GM12878 (cell line): ENCODE measurements at regions not wholly inside any gene's neighbourhood (a gene's known extent, or its start where the extent isn't known, plus 50 kb on each side); places are given as distances from the start of the nearest gene placed in this dataset.

Experiments
- BMI1 ChIP-seq: fragments of 450-650 bp; IDR thresholded peaks from 2 replicates; pipeline ENCODE4 v1.6.1; 2016; ENCODE audit warnings: mild to moderate bottlenecking, moderate library complexity, borderline replicate concordance
- EP300 ChIP-seq, 2 experiments: fragments of 150-350 bp in 1 of 2; IDR thresholded peaks; 2 replicates each; pipeline ENCODE4 v1.6.1; 2011 to 2012; ENCODE audit warnings: low read depth in 2 of 2, low read length in 2 of 2, borderline replicate concordance in 1 of 2, improper control_type of control experiment in 1 of 2, inconsistent platforms in 1 of 2; ENCODE audit not compliant: control insufficient read depth in 1 of 2
- STAT1 ChIP-seq: fragments of 450-650 bp; conservative IDR thresholded peaks from 2 replicates; pipeline ENCODE4 v1.6.1; 2014; ENCODE audit warnings: antibody characterized with exemption, mild to moderate bottlenecking
- ZNF274 ChIP-seq: IDR thresholded peaks from one replicate; pipeline ENCODE4 v1.8.0; 2011; ENCODE audit not compliant: insufficient read length, insufficient read depth
- ZSCAN29 ChIP-seq: fragments of 450-650 bp; IDR thresholded peaks from 2 replicates; pipeline ENCODE4 v1.6.1; 2017; ENCODE audit warnings: mild to moderate bottlenecking, moderate library complexity
- TF ChIP-seq, protein P1 (sequence below), 3 experiments: IDR thresholded peaks in 2 of 3; conservative IDR thresholded peaks in 1 of 3; 2 replicates each; pipeline ENCODE4 v1.5.1; 2011; ENCODE audit warnings: low read depth in 3 of 3, low read length in 3 of 3, mild to moderate bottlenecking in 3 of 3, control low read depth in 2 of 3, moderate library complexity in 2 of 3, inconsistent platforms in 1 of 3, mixed read lengths in 1 of 3; ENCODE audit not compliant: control insufficient read depth in 2 of 3, insufficient read depth in 1 of 3; ENCODE audit errors: extremely low read depth in 1 of 3
- TF ChIP-seq, protein P2 (sequence below): IDR thresholded peaks from 2 replicates; pipeline ENCODE4 v1.6.1; 2012; ENCODE audit warnings: mild to moderate bottlenecking, low read depth, low read length
- TF ChIP-seq, protein P3 (sequence below): fragments of 150-350 bp; IDR thresholded peaks from 2 replicates; pipeline ENCODE4 v1.6.1; 2016; ENCODE audit warnings: low read depth, low read length
- TF ChIP-seq, protein P4 (sequence below): fragments of 450-650 bp; IDR thresholded peaks from 2 replicates; pipeline ENCODE4 v1.6.1; 2017; ENCODE audit warnings: antibody characterized with exemption, mild to moderate bottlenecking, moderate library complexity

DNA sequence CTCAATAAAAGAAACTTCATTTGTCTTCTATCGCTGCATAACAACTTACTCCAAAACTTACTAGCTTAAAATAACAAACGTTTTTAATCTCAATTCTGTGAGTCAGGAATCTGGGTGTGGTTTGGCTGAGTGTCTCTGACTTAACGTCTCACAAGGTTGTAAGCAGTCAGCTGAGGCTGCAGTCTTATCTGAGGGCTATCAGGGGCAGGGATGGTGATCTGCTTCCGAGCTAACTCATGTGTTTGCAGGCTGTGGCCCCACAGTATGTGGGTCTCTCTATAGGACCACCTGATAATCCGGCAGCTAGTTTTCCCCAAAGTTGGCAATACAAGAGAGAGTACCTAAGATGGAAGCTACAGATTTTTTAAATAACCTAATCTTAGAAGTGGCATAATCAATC is 234.2 kb upstream of the FGGY start:
- no peak for TF ChIP-seq STAT1
- TF ChIP-seq, protein P1, sequence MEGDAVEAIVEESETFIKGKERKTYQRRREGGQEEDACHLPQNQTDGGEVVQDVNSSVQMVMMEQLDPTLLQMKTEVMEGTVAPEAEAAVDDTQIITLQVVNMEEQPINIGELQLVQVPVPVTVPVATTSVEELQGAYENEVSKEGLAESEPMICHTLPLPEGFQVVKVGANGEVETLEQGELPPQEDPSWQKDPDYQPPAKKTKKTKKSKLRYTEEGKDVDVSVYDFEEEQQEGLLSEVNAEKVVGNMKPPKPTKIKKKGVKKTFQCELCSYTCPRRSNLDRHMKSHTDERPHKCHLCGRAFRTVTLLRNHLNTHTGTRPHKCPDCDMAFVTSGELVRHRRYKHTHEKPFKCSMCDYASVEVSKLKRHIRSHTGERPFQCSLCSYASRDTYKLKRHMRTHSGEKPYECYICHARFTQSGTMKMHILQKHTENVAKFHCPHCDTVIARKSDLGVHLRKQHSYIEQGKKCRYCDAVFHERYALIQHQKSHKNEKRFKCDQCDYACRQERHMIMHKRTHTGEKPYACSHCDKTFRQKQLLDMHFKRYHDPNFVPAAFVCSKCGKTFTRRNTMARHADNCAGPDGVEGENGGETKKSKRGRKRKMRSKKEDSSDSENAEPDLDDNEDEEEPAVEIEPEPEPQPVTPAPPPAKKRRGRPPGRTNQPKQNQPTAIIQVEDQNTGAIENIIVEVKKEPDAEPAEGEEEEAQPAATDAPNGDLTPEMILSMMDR (IDR thresholded peaks at IDR 0.05 in 2 of 3, conservative IDR thresholded peaks at IDR 0.05 in 1 of 3; ENCODE audit: control insufficient read depth in 2 of 3, extremely low read depth in 1 of 3, insufficient read depth in 1 of 3, low read depth in 3 of 3, low read length in 3 of 3), result no peak
- TF ChIP-seq BMI1, result no peak
- no peak for TF ChIP-seq ZNF274
- TF ChIP-seq, protein P2, sequence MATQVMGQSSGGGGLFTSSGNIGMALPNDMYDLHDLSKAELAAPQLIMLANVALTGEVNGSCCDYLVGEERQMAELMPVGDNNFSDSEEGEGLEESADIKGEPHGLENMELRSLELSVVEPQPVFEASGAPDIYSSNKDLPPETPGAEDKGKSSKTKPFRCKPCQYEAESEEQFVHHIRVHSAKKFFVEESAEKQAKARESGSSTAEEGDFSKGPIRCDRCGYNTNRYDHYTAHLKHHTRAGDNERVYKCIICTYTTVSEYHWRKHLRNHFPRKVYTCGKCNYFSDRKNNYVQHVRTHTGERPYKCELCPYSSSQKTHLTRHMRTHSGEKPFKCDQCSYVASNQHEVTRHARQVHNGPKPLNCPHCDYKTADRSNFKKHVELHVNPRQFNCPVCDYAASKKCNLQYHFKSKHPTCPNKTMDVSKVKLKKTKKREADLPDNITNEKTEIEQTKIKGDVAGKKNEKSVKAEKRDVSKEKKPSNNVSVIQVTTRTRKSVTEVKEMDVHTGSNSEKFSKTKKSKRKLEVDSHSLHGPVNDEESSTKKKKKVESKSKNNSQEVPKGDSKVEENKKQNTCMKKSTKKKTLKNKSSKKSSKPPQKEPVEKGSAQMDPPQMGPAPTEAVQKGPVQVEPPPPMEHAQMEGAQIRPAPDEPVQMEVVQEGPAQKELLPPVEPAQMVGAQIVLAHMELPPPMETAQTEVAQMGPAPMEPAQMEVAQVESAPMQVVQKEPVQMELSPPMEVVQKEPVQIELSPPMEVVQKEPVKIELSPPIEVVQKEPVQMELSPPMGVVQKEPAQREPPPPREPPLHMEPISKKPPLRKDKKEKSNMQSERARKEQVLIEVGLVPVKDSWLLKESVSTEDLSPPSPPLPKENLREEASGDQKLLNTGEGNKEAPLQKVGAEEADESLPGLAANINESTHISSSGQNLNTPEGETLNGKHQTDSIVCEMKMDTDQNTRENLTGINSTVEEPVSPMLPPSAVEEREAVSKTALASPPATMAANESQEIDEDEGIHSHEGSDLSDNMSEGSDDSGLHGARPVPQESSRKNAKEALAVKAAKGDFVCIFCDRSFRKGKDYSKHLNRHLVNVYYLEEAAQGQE, result no peak
- TF ChIP-seq, protein P3, sequence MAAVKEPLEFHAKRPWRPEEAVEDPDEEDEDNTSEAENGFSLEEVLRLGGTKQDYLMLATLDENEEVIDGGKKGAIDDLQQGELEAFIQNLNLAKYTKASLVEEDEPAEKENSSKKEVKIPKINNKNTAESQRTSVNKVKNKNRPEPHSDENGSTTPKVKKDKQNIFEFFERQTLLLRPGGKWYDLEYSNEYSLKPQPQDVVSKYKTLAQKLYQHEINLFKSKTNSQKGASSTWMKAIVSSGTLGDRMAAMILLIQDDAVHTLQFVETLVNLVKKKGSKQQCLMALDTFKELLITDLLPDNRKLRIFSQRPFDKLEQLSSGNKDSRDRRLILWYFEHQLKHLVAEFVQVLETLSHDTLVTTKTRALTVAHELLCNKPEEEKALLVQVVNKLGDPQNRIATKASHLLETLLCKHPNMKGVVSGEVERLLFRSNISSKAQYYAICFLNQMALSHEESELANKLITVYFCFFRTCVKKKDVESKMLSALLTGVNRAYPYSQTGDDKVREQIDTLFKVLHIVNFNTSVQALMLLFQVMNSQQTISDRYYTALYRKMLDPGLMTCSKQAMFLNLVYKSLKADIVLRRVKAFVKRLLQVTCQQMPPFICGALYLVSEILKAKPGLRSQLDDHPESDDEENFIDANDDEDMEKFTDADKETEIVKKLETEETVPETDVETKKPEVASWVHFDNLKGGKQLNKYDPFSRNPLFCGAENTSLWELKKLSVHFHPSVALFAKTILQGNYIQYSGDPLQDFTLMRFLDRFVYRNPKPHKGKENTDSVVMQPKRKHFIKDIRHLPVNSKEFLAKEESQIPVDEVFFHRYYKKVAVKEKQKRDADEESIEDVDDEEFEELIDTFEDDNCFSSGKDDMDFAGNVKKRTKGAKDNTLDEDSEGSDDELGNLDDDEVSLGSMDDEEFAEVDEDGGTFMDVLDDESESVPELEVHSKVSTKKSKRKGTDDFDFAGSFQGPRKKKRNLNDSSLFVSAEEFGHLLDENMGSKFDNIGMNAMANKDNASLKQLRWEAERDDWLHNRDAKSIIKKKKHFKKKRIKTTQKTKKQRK, result no peak
- TF ChIP-seq, protein P4, sequence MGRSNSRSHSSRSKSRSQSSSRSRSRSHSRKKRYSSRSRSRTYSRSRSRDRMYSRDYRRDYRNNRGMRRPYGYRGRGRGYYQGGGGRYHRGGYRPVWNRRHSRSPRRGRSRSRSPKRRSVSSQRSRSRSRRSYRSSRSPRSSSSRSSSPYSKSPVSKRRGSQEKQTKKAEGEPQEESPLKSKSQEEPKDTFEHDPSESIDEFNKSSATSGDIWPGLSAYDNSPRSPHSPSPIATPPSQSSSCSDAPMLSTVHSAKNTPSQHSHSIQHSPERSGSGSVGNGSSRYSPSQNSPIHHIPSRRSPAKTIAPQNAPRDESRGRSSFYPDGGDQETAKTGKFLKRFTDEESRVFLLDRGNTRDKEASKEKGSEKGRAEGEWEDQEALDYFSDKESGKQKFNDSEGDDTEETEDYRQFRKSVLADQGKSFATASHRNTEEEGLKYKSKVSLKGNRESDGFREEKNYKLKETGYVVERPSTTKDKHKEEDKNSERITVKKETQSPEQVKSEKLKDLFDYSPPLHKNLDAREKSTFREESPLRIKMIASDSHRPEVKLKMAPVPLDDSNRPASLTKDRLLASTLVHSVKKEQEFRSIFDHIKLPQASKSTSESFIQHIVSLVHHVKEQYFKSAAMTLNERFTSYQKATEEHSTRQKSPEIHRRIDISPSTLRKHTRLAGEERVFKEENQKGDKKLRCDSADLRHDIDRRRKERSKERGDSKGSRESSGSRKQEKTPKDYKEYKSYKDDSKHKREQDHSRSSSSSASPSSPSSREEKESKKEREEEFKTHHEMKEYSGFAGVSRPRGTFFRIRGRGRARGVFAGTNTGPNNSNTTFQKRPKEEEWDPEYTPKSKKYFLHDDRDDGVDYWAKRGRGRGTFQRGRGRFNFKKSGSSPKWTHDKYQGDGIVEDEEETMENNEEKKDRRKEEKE, result no peak
- TF ChIP-seq ZSCAN29, result no peak
- no peak for TF ChIP-seq EP300 (IDR thresholded peaks at IDR 0.05; ENCODE audit: borderline replicate concordance in 1 of 2, control insufficient read depth in 1 of 2, low read depth in 2 of 2, low read length in 2 of 2)
